GM18868 (cell line): ENCODE measurements at regions not wholly inside any gene's neighbourhood (a gene's known extent, or its start where the extent isn't known, plus 50 kb on each side); places are given as distances from the start of the nearest gene placed in this dataset.
"Not testable (repeated sequence)": the region's sequence is repeated elsewhere in the genome, so short reads cannot be mapped to it uniquely, and the experiment has no call there.

ENCODE experiments used
- ATAC-seq: cut with Tn5 transposase; IDR thresholded peaks from one replicate; pipeline ENCODE4 v1.9.1; 2021; ENCODE audit warnings: mild to moderate bottlenecking, moderate library complexity; ENCODE audit not compliant: unreplicated experiment

- ATAC-seq: no peak
Observed at GRCh38 chrX:131356725-131357124, 67.6 kb upstream of the IGSF1 start.

- no peak for ATAC-seq
Observed at GRCh38 chrX:131359611-131360010, 70.5 kb upstream of the IGSF1 start.

GRCh38 chrX:131365766-131366165 lies 76.7 kb upstream of the IGSF1 start:
- ATAC-seq: no peak

- ATAC-seq: no peak
Observed at GRCh38 chrX:131366407-131366806, 77.3 kb upstream of the IGSF1 start.

GRCh38 chrX:131388293-131388692 lies 99.2 kb upstream of the IGSF1 start:
- no peak for ATAC-seq

- no peak for ATAC-seq
Observed at GRCh38 chrX:131392666-131393065, 103.6 kb upstream of the IGSF1 start.

GRCh38 chrX:131393426-131393825 lies 104.3 kb upstream of the IGSF1 start:
- no peak for ATAC-seq

- ATAC-seq: no peak
Observed at GRCh38 chrX:131394384-131394783, 105.3 kb upstream of the IGSF1 start.

- peak; percentile 50 for ATAC-seq
Observed at GRCh38 chrX:131397891-131398290, 108.8 kb upstream of the IGSF1 start.

GRCh38 chrX:131399678-131400428 lies 110.7 kb upstream of the IGSF1 start:
- no peak for ATAC-seq

GRCh38 chrX:131402124-131402811 lies 113.2 kb upstream of the IGSF1 start:
- no peak for ATAC-seq

GRCh38 chrX:131405497-131405896 lies 116.4 kb upstream of the IGSF1 start:
- no peak for ATAC-seq

- no peak for ATAC-seq
Observed at GRCh38 chrX:131424895-131425294, 119.0 kb upstream of the OR13H1 start.

- ATAC-seq: not testable (repeated sequence)
Observed at GRCh38 chrX:131430465-131430864, 113.4 kb upstream of the OR13H1 start.

- no peak for ATAC-seq
Observed at GRCh38 chrX:131441033-131441432, 102.8 kb upstream of the OR13H1 start.

- ATAC-seq: no peak
Observed at GRCh38 chrX:131445955-131446354, 97.9 kb upstream of the OR13H1 start.

- ATAC-seq: not testable (repeated sequence)
Observed at GRCh38 chrX:131461855-131462254, 82.0 kb upstream of the OR13H1 start.

- ATAC-seq: not testable (repeated sequence)
Observed at GRCh38 chrX:131473809-131474208, 70.1 kb upstream of the OR13H1 start.

GRCh38 chrX:131477498-131477897 lies 66.4 kb upstream of the OR13H1 start:
- ATAC-seq: no peak
